Right renal pelvis (tissue), 4 donors: ENCODE measurements at regions not wholly inside any gene's neighbourhood (a gene's known extent, or its start where the extent isn't known, plus 50 kb on each side); places are given as distances from the start of the nearest gene placed in this dataset.
"Not testable (repeated sequence)": the region's sequence is repeated elsewhere in the genome, so short reads cannot be mapped to it uniquely, and the experiment has no call there.

ENCODE experiments used
- DNase-seq, 4 donors: peaks; one replicate each; pipeline ENCODE4 v3.0.0-alpha.2; 2013; ENCODE audit warnings: low read depth in 4 of 4, low spot score in 3 of 4, missing footprints in 1 of 4

- DNase-seq, result not testable (repeated sequence)
Observed at GRCh38 chr7:7042286-7042893, 140.0 kb upstream of the C1GALT1 start.

- no peak for DNase-seq
Observed at GRCh38 chr7:7044806-7045205, 137.5 kb upstream of the C1GALT1 start.

GRCh38 chr7:7048213-7048612 lies 134.1 kb upstream of the C1GALT1 start:
- no peak for DNase-seq

- DNase-seq, result no peak
Observed at GRCh38 chr7:7051206-7051877, 131.0 kb upstream of the C1GALT1 start.

GRCh38 chr7:7054252-7054830 lies 128.0 kb upstream of the C1GALT1 start:
- no peak for DNase-seq

- DNase-seq, result no peak
Observed at GRCh38 chr7:7060828-7061599, 121.3 kb upstream of the C1GALT1 start.

GRCh38 chr7:7077945-7078344 lies 104.4 kb upstream of the C1GALT1 start:
- DNase-seq, result no peak

- no peak for DNase-seq
Observed at GRCh38 chr7:7080802-7081201, 101.5 kb upstream of the C1GALT1 start.

GRCh38 chr7:7090460-7090859 lies 91.9 kb upstream of the C1GALT1 start:
- no peak for DNase-seq

- no peak for DNase-seq
Observed at GRCh38 chr7:7098280-7098818, 84.0 kb upstream of the C1GALT1 start.

- DNase-seq, result peak; percentile 35 to 54 (median 42)
Observed at GRCh38 chr7:7099584-7100014, 82.7 kb upstream of the C1GALT1 start.

- DNase-seq, result no peak
Observed at GRCh38 chr7:7100432-7100849, 81.9 kb upstream of the C1GALT1 start.

GRCh38 chr7:7102906-7103305 lies 79.4 kb upstream of the C1GALT1 start:
- no peak for DNase-seq

- DNase-seq, result peak; percentile 22 to 31 (median 29)
Observed at GRCh38 chr7:7103343-7104313, 78.7 kb upstream of the C1GALT1 start.

- no peak for DNase-seq
Observed at GRCh38 chr7:7104314-7104698, 78.0 kb upstream of the C1GALT1 start.

- DNase-seq, result no peak
Observed at GRCh38 chr7:7104971-7105370, 77.4 kb upstream of the C1GALT1 start.

- no peak for DNase-seq
Observed at GRCh38 chr7:7105800-7106582, 76.4 kb upstream of the C1GALT1 start.

- DNase-seq, result no peak
Observed at GRCh38 chr7:7108931-7109330, 73.4 kb upstream of the C1GALT1 start.

- DNase-seq, result no peak
Observed at GRCh38 chr7:7109934-7110333, 72.4 kb upstream of the C1GALT1 start.
